Fibroblast of mammary gland (primary cell): ENCODE measurements at regions not wholly inside any gene's neighbourhood (a gene's known extent, or its start where the extent isn't known, plus 50 kb on each side); places are given as distances from the start of the nearest gene placed in this dataset.
A peak's percentile ranks its signal among the peaks of the same experiment; 100 is the strongest.

ENCODE experiments used
- DNase-seq: peaks from one replicate; pipeline ENCODE4 v3.0.0-alpha.2; 2010; ENCODE audit warnings: low read depth
- H3K4me3 ChIP-seq: 2 replicates; pipeline ENCODE4 v1.5.1; 2011; ENCODE audit warnings: low read depth, mild to moderate bottlenecking, low read length, moderate library complexity; ENCODE audit not compliant: control insufficient read depth
- TF ChIP-seq, protein P1 (sequence below): conservative IDR thresholded peaks from 2 replicates; pipeline ENCODE4 v1.5.1; 2011; ENCODE audit warnings: low read depth, low read length, inconsistent platforms; ENCODE audit not compliant: control insufficient read depth, insufficient read depth

DNA sequence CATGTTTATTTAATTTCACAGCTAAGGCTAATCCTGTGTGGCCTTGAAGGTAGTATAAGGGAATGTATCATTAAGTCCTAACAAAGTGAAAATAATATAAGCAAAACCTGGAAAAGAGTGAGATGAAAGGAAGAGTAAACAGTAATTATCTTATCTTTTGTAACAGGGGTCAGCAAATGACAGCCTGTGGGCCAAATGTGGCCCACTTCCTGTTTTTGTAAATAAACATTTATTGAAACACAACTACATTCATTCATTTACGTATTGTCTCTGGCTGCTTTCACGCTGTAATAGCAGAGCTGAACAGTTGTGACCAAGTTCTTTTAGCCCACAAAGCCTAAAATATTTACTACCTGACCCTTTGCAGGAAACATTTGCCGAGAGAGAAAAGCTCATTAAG, 78.4 kb upstream of the HTR4 start:
- TF ChIP-seq, protein P1, sequence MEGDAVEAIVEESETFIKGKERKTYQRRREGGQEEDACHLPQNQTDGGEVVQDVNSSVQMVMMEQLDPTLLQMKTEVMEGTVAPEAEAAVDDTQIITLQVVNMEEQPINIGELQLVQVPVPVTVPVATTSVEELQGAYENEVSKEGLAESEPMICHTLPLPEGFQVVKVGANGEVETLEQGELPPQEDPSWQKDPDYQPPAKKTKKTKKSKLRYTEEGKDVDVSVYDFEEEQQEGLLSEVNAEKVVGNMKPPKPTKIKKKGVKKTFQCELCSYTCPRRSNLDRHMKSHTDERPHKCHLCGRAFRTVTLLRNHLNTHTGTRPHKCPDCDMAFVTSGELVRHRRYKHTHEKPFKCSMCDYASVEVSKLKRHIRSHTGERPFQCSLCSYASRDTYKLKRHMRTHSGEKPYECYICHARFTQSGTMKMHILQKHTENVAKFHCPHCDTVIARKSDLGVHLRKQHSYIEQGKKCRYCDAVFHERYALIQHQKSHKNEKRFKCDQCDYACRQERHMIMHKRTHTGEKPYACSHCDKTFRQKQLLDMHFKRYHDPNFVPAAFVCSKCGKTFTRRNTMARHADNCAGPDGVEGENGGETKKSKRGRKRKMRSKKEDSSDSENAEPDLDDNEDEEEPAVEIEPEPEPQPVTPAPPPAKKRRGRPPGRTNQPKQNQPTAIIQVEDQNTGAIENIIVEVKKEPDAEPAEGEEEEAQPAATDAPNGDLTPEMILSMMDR: no peak
- DNase-seq: no peak
- no peak overlapping the region for H3K4me3 ChIP-seq

- TF ChIP-seq, protein P1: peak; percentile 72
- no peak overlapping the region for H3K4me3 ChIP-seq
- peak; percentile 80 for DNase-seq
Measured at GRCh38 chr5:148733601-148734438, 79.5 kb upstream of the HTR4 start.

DNA sequence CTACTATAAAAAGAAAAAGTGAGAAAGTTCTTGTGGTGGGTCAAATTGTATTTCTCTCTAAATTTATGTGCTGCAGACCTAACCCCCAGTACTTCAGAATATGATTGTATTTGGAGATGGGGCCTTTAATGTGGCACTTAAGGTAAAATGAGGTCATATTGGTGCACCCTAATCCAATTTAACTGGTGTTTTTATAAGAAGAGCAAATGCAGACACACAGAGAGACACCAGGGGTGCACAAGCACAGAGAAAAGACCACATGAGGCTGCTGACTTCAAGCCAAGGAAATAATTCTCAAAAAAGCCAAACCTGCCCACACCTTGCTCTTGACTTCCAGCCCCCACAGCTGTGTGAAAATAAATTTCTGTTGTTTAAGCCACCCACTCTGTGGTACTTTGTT, 80.2 kb upstream of the HTR4 start:
- no peak for DNase-seq
- no peak overlapping the region for H3K4me3 ChIP-seq
- TF ChIP-seq, protein P1: no peak

DNA sequence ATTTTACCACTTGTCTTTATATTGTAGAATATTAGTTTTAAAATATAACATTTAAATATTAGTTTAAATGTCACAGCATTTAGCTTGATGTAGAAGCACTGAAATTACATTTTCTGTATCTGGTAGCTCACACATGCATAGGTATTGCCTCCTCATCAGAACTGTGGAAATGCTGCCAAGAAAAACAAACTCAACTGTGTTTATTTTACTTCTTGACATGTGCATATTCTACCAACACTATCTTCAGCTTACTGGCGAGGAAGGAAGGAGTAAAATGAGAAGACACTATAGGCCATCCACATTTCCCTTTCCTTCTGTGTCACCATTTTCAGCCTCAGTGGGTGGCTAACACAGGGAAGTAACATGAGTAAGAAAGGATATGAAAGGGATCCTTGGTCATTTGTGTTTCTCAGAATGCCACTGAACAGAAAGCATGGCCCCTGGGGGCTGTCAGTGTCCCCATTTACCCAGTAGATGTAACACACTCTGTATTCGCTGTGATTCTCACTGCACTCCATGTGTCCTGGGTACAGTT, 81.0 kb upstream of the HTR4 start:
- DNase-seq: no peak
- no peak overlapping the region for H3K4me3 ChIP-seq
- TF ChIP-seq, protein P1: no peak

DNA sequence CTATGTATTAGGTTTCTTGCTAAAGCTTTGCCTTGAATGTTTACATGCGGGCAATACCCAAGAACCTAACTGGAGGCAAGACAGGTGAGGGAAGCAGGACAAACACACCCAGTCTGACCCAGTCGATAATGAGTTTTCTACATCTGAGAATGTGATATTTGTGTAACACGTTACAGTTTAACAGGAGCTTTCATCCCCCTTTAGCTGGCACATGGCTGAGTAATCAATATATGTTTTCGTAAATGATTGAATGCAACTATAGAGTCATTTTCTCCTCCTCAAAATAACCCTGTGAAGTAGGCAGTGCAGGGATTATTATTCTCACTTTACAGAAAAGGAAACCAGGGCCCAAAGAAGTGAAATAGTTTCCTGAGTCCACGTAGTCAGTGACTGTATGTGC, 84.7 kb upstream of the HTR4 start:
- DNase-seq: no peak

GRCh38 chr5:148739524-148739923, 85.2 kb upstream of the HTR4 start:
- DNase-seq: peak; percentile 10
- H3K4me3 ChIP-seq: no peak overlapping the region
- TF ChIP-seq, protein P1: no peak

More for the DNA sequence above, 84.7 kb upstream of the HTR4 start:
- no peak overlapping the region for H3K4me3 ChIP-seq
- TF ChIP-seq, protein P1: no peak
